CD14-positive monocyte (primary cell): ENCODE measurements at regions not wholly inside any gene's neighbourhood (a gene's known extent, or its start where the extent isn't known, plus 50 kb on each side); places are given as distances from the start of the nearest gene placed in this dataset.

Experiments used
- DNase-seq, 3 donors: peaks; one replicate each; pipeline ENCODE4 v3.0.0-alpha.2; 2011 to 2022
- H2AFZ ChIP-seq: 2 replicates; pipeline ENCODE4 v1.6.0; 2012; ENCODE audit warnings: mild to moderate bottlenecking, low read depth, low read length, inconsistent platforms; ENCODE audit not compliant: insufficient read depth, poor library complexity, severe bottlenecking
- H3K27ac ChIP-seq, 2 donors: 1 replicate in 1 of 2; 2 replicates in 1 of 2; pipeline ENCODE4 v1.5.1; 2012 to 2013; ENCODE audit warnings: low read length in 2 of 2, control low read depth in 1 of 2, inconsistent platforms in 1 of 2, low read depth in 1 of 2, mild to moderate bottlenecking in 1 of 2
- H3K27me3 ChIP-seq, 2 donors: one replicate each; pipeline versions ENCODE4 v1.6.0 to v1.6.1; 2011 to 2013; ENCODE audit warnings: low read length in 2 of 2; ENCODE audit not compliant: control insufficient read depth in 2 of 2, insufficient read depth in 2 of 2
- H3K36me3 ChIP-seq, 2 donors: replicated peaks in 1 of 2; 1 replicate in 1 of 2; 2 replicates in 1 of 2; pipeline versions ENCODE4 v1.5.1 to v1.6.1; 2012 to 2013; ENCODE audit warnings: low read length in 2 of 2, control low read depth in 1 of 2, inconsistent platforms in 1 of 2, mild to moderate bottlenecking in 1 of 2; ENCODE audit not compliant: insufficient read depth in 2 of 2, control insufficient read depth in 1 of 2
- H3K4me1 ChIP-seq, 2 donors: 1 replicate in 1 of 2; 2 replicates in 1 of 2; pipeline versions ENCODE4 v1.5.1 to v1.6.1; 2012 to 2013; ENCODE audit warnings: low read length in 2 of 2, control low read depth in 1 of 2, inconsistent platforms in 1 of 2, mild to moderate bottlenecking in 1 of 2, moderate library complexity in 1 of 2; ENCODE audit not compliant: insufficient read depth in 2 of 2, control insufficient read depth in 1 of 2
- H3K4me2 ChIP-seq: replicated peaks from 2 replicates; pipeline ENCODE3; 2012; ENCODE audit warnings: low read length, moderate library complexity, mild to moderate bottlenecking; ENCODE audit not compliant: poor library complexity, severe bottlenecking; ENCODE audit errors: extremely low read depth
- H3K4me3 ChIP-seq, 3 experiments: fragments of 200-600 bp in 1 of 3; sonication (generic) in 1 of 3; replicated peaks in 1 of 3; 1 replicate in 2 of 3; 2 replicates in 1 of 3; pipeline ENCODE4 v1.5.1; 2011 to 2013; ENCODE audit warnings: low read length in 3 of 3, mild to moderate bottlenecking in 3 of 3, control low read depth in 2 of 3, low read depth in 2 of 3, inconsistent platforms in 1 of 3, moderate library complexity in 1 of 3
- H3K79me2 ChIP-seq: 2 replicates; pipeline ENCODE4 v1.6.0; 2012; ENCODE audit warnings: mild to moderate bottlenecking, control low read depth, inconsistent platforms, low read length, moderate library complexity; ENCODE audit not compliant: insufficient read depth
- H3K9ac ChIP-seq: 2 replicates; pipeline ENCODE4 v1.6.0; 2017; ENCODE audit warnings: low read length, mild to moderate bottlenecking; ENCODE audit not compliant: insufficient read depth, poor library complexity, severe bottlenecking
- H3K9me3 ChIP-seq, 2 donors: replicated peaks in 1 of 2; 1 replicate in 1 of 2; 2 replicates in 1 of 2; pipeline versions ENCODE4 v1.5.1 to v1.6.1; 2012 to 2013; ENCODE audit warnings: low read length in 2 of 2, control low read depth in 1 of 2; ENCODE audit not compliant: control insufficient read depth in 1 of 2, insufficient read depth in 1 of 2
- H4K20me1 ChIP-seq: 2 replicates; pipeline ENCODE4 v1.6.0; 2012; ENCODE audit warnings: mild to moderate bottlenecking, low read length, control low read depth, moderate library complexity; ENCODE audit not compliant: insufficient read depth
- H3K27ac Mint-ChIP-seq, 7 donors: one replicate each; pipeline ENCODE4 v1.8.0; 2020; ENCODE audit warnings: mild to moderate bottlenecking in 7 of 7, mixed read lengths in 7 of 7, moderate library complexity in 6 of 7, inconsistent platforms in 2 of 7
- H3K27me3 Mint-ChIP-seq, 3 donors: one replicate each; pipeline ENCODE4 v1.8.0; 2021 to 2022; ENCODE audit warnings: low read depth in 3 of 3, mild to moderate bottlenecking in 3 of 3, mixed read lengths in 3 of 3, moderate library complexity in 3 of 3, inconsistent platforms in 1 of 3
- H3K36me3 Mint-ChIP-seq, 2 donors: one replicate each; pipeline ENCODE4 v1.8.0; 2020; ENCODE audit warnings: mixed read lengths in 2 of 2, inconsistent platforms in 1 of 2, mild to moderate bottlenecking in 1 of 2
- H3K4me1 Mint-ChIP-seq: one replicate; pipeline ENCODE4 v1.8.0; 2020; ENCODE audit warnings: mild to moderate bottlenecking, mixed read lengths
- H3K4me3 Mint-ChIP-seq, 2 donors: one replicate each; pipeline ENCODE4 v1.8.0; 2020; ENCODE audit warnings: mild to moderate bottlenecking in 2 of 2, mixed read lengths in 2 of 2, moderate library complexity in 1 of 2
- H3K9me3 Mint-ChIP-seq, 7 donors: one replicate each; pipeline ENCODE4 v1.8.0; 2020 to 2022; ENCODE audit warnings: mixed read lengths in 7 of 7, mild to moderate bottlenecking in 6 of 7, moderate library complexity in 6 of 7, inconsistent platforms in 2 of 7
- WGBS: methylation state at CpG from one replicate; pipeline ENCODE4 v1.1.5; 2013; ENCODE audit warnings: missing lambda C conversion rate; ENCODE audit not compliant: insufficient coverage; 5-methylcytosine and 5-hydroxymethylcytosine counted together
- intact Hi-C, 2 donors: fragments of 100-400 bp; cut with micrococcal nuclease; formaldehyde crosslinking; loops; one replicate each; pipeline versions ENCODE4 v1.15.0 to v1.15.1; 2023
- TF ChIP-seq, protein P1 (sequence below): fragments of 200-600 bp; IDR thresholded peaks from one replicate; pipeline ENCODE4 v1.8.0; 2022; ENCODE audit warnings: antibody characterized with exemption, mild to moderate bottlenecking

DNA sequence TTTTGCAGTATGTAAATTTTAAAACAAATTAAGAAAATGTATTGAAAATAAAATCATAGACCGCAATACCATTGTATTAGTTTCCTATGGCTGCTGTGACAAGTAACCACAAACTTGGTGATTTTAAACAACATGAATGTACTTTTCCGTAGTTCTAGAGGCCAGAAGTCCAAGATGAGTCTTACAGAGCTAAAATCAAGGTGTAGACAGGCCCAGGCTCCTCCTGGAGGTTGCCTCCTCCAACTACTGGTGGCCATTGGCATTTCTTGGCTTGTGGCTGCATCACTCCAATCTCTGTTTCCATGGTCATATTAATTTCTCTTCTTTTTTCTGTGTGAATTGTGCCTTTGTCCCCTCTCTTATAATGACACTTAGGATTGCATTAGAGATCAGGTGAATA, 59.2 kb upstream of the ETAA1 start:
- Mint-ChIP-seq H3K27me3 (peaks cover 0 to 2% (median 2%) of the 10 kb centered on the region in 3 donors), H3K4me1 (no peaks in the 10 kb centered on the region), H3K4me3 (no peak overlapping the region), H3K27ac (no peak overlapping the region), H3K36me3 (no peaks in the 10 kb centered on the region), H3K9me3 (peaks cover 0 to 9% (median 2%) of the 10 kb centered on the region in 7 donors)
- no peaks in the 10 kb centered on the region for H3K9me3 ChIP-seq
- no peak overlapping the region for H3K4me2 ChIP-seq
- H3K27me3 ChIP-seq, result no peaks in the 10 kb centered on the region
- H3K27ac ChIP-seq, result no peak overlapping the region
- H3K4me1 ChIP-seq, result no peaks in the 10 kb centered on the region
- no peak for DNase-seq
- no peaks in the 10 kb centered on the region for H3K36me3 ChIP-seq
- 55% methylated on average over 1 of the region's 2 CpGs for whole genome bisulfite sequencing
- no peak overlapping the region for H3K4me3 ChIP-seq
- H2AFZ ChIP-seq, result no peak overlapping the region
- TF ChIP-seq, protein P1, sequence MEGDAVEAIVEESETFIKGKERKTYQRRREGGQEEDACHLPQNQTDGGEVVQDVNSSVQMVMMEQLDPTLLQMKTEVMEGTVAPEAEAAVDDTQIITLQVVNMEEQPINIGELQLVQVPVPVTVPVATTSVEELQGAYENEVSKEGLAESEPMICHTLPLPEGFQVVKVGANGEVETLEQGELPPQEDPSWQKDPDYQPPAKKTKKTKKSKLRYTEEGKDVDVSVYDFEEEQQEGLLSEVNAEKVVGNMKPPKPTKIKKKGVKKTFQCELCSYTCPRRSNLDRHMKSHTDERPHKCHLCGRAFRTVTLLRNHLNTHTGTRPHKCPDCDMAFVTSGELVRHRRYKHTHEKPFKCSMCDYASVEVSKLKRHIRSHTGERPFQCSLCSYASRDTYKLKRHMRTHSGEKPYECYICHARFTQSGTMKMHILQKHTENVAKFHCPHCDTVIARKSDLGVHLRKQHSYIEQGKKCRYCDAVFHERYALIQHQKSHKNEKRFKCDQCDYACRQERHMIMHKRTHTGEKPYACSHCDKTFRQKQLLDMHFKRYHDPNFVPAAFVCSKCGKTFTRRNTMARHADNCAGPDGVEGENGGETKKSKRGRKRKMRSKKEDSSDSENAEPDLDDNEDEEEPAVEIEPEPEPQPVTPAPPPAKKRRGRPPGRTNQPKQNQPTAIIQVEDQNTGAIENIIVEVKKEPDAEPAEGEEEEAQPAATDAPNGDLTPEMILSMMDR, result no peak
- intact Hi-C loops, result no loop called here
- H4K20me1 ChIP-seq, result no peaks in the 10 kb centered on the region
- no peaks in the 10 kb centered on the region for H3K79me2 ChIP-seq
- H3K9ac ChIP-seq, result no peak overlapping the region

DNA sequence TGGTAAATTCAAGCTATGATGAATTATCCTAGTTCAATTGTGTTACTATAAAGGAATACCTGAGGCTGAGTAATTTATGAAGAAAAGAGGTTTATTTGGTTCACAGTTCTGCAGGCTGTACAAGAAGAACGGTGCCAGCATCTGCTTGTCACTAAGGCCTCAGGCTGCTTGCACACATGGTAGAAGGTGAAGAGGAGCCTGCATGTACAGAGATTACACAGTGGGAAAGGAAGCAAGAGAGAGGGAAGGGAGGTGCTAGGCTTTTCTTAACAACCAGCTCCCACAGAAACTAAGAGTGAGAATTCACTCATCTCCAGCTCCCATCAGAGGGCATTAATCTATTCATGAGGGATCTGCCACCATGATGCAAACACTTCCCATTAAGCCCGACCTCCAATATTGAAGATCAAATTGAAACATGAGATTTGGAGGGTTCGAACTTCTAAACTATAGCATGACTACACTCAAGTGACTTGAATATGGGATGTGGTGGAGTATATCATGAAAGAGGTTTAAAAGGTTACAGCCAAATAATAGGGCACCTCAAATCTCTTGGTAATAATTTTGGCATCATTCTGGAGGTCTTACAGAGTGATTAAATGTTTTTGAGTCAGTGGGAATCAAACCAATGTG, 58.4 kb upstream of the ETAA1 start:
- TF ChIP-seq, protein P1, result no peak
- 100% methylated on average over 1 of the region's 3 CpGs for WGBS
- Histone ChIP-seq H3K4me2 (no peak overlapping the region), H3K27ac (no peak overlapping the region), H2AFZ (no peak overlapping the region), H3K36me3 (no peaks in the 10 kb centered on the region), H3K27me3 (no peaks in the 10 kb centered on the region), H4K20me1 (no peaks in the 10 kb centered on the region), H3K4me3 (no peak overlapping the region), H3K9ac (no peak overlapping the region), H3K79me2 (no peaks in the 10 kb centered on the region), H3K4me1 (no peaks in the 10 kb centered on the region), H3K9me3 (no peaks in the 10 kb centered on the region)
- H3K4me1 Mint-ChIP-seq, result no peaks in the 10 kb centered on the region
- H3K36me3 Mint-ChIP-seq, result no peaks in the 10 kb centered on the region
- DNase-seq, result no peak
- H3K9me3 Mint-ChIP-seq, result peaks cover 0 to 7% (median 0%) of the 10 kb centered on the region in 7 donors
- H3K27ac Mint-ChIP-seq, result no peak overlapping the region
- intact Hi-C loops, result no loop called here
- no peak overlapping the region for H3K4me3 Mint-ChIP-seq
- H3K27me3 Mint-ChIP-seq, result peaks cover 0 to 2% (median 2%) of the 10 kb centered on the region in 3 donors
